Loucy (cell line): ENCODE measurements at regions not wholly inside any gene's neighbourhood (a gene's known extent, or its start where the extent isn't known, plus 50 kb on each side); places are given as distances from the start of the nearest gene placed in this dataset.

Source experiments
- H2AFZ ChIP-seq: fragments of 200-600 bp; sonication (generic); 2 replicates; pipeline ENCODE4 v1.6.0; 2016; ENCODE audit warnings: antibody characterized with exemption, mild to moderate bottlenecking, low read length, moderate library complexity
- H3F3A ChIP-seq: fragments of 200-600 bp; 2 replicates; pipeline ENCODE4 v1.6.0; 2016; ENCODE audit warnings: antibody characterized with exemption, low read depth, mild to moderate bottlenecking
- H3K27me3 ChIP-seq: fragments of 200-600 bp; sonication (generic); 2 replicates; pipeline ENCODE4 v1.6.1; 2014; ENCODE audit warnings: low read length, mild to moderate bottlenecking; ENCODE audit not compliant: insufficient read depth, poor library complexity, severe bottlenecking
- H3K36me3 ChIP-seq: fragments of 200-600 bp; sonication (generic); 2 replicates; pipeline ENCODE4 v1.6.1; 2016; ENCODE audit warnings: low read length; ENCODE audit not compliant: insufficient read depth
- H3K4me1 ChIP-seq: fragments of 200-600 bp; sonication (generic); 2 replicates; pipeline ENCODE4 v1.5.1; 2014; ENCODE audit warnings: low read length, mild to moderate bottlenecking; ENCODE audit not compliant: insufficient read depth, poor library complexity, severe bottlenecking
- H3K4me2 ChIP-seq: fragments of 200-600 bp; sonication (generic); 2 replicates; pipeline ENCODE4 v1.6.0; 2014; ENCODE audit warnings: antibody characterized with exemption, low read length, low read depth, mild to moderate bottlenecking; ENCODE audit not compliant: poor library complexity, severe bottlenecking
- H3K4me3 ChIP-seq: fragments of 200-600 bp; sonication (generic); 2 replicates; pipeline ENCODE4 v1.5.1; 2014; ENCODE audit warnings: low read length, mild to moderate bottlenecking, mixed read lengths; ENCODE audit not compliant: poor library complexity, severe bottlenecking
- H3K79me2 ChIP-seq: fragments of 200-600 bp; sonication (generic); 2 replicates; pipeline ENCODE4 v1.6.1; 2014; ENCODE audit warnings: low read length; ENCODE audit not compliant: insufficient read depth
- H3K9ac ChIP-seq: fragments of 200-600 bp; sonication (generic); 2 replicates; pipeline ENCODE4 v1.6.0; 2014; ENCODE audit warnings: mild to moderate bottlenecking, low read depth, low read length, moderate library complexity; ENCODE audit not compliant: poor library complexity, severe bottlenecking
- H3K9me2 ChIP-seq: fragments of 200-600 bp; sonication (generic); replicated peaks from 2 replicates; pipeline ENCODE4 v1.6.1; 2016; ENCODE audit warnings: low read depth, low read length, mixed read lengths
- H3K9me3 ChIP-seq: fragments of 200-600 bp; sonication (generic); 2 replicates; pipeline ENCODE4 v1.6.1; 2014; ENCODE audit warnings: mild to moderate bottlenecking, antibody characterized with exemption, low read length, low read depth; ENCODE audit not compliant: insufficient read depth
- H4K20me1 ChIP-seq: fragments of 200-600 bp; sonication (generic); 2 replicates; pipeline ENCODE4 v1.6.0; 2014; ENCODE audit warnings: antibody characterized with exemption, low read length, mild to moderate bottlenecking; ENCODE audit not compliant: insufficient read depth, poor library complexity, severe bottlenecking
- EZH2phosphoT487 ChIP-seq: fragments of 200-600 bp; IDR thresholded peaks from 2 replicates; pipeline ENCODE4 v1.6.1; 2018; ENCODE audit warnings: antibody characterized with exemption, mild to moderate bottlenecking, moderate library complexity, borderline replicate concordance
- TF ChIP-seq, protein P1 (sequence below): fragments of 200-600 bp; sonication (generic); conservative IDR thresholded peaks from 2 replicates; pipeline ENCODE4 v1.5.1; 2014; ENCODE audit warnings: mild to moderate bottlenecking, antibody characterized with exemption, low read length

DNA sequence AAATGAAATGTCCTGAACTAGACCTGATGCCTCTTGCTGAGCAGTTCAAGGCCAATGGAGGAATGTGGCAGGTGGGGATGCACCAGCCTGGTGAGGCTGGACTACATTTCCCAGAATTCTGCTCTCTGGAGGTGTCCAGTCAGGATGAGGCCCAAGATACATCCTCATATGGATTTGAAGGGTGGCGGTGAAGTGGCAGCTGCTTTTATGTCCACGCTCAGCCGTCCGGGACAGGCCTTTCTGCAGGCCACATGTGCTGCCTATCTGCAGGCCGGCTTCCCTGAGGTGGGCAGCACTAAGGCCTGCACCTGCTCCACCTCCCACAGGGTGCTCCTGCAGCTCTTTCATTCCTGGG, 230.2 kb downstream of the BCL11B start:
- Histone ChIP-seq H3K4me3 (no peak overlapping the region), H3K4me1 (no peaks in the 10 kb centered on the region), H3K9ac (no peak overlapping the region), H3K9me2 (no peaks in the 10 kb centered on the region), H3K27me3 (no peaks in the 10 kb centered on the region), H3K4me2 (no peak overlapping the region), H3K79me2 (no peaks in the 10 kb centered on the region), H3F3A (no peaks in the 10 kb centered on the region), H3K9me3 (no peaks in the 10 kb centered on the region), H3K36me3 (no peaks in the 10 kb centered on the region), H2AFZ (no peak overlapping the region), H4K20me1 (no peaks in the 10 kb centered on the region)
- no peak for TF ChIP-seq EZH2phosphoT487
- TF ChIP-seq, protein P1, sequence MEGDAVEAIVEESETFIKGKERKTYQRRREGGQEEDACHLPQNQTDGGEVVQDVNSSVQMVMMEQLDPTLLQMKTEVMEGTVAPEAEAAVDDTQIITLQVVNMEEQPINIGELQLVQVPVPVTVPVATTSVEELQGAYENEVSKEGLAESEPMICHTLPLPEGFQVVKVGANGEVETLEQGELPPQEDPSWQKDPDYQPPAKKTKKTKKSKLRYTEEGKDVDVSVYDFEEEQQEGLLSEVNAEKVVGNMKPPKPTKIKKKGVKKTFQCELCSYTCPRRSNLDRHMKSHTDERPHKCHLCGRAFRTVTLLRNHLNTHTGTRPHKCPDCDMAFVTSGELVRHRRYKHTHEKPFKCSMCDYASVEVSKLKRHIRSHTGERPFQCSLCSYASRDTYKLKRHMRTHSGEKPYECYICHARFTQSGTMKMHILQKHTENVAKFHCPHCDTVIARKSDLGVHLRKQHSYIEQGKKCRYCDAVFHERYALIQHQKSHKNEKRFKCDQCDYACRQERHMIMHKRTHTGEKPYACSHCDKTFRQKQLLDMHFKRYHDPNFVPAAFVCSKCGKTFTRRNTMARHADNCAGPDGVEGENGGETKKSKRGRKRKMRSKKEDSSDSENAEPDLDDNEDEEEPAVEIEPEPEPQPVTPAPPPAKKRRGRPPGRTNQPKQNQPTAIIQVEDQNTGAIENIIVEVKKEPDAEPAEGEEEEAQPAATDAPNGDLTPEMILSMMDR = no peak

DNA sequence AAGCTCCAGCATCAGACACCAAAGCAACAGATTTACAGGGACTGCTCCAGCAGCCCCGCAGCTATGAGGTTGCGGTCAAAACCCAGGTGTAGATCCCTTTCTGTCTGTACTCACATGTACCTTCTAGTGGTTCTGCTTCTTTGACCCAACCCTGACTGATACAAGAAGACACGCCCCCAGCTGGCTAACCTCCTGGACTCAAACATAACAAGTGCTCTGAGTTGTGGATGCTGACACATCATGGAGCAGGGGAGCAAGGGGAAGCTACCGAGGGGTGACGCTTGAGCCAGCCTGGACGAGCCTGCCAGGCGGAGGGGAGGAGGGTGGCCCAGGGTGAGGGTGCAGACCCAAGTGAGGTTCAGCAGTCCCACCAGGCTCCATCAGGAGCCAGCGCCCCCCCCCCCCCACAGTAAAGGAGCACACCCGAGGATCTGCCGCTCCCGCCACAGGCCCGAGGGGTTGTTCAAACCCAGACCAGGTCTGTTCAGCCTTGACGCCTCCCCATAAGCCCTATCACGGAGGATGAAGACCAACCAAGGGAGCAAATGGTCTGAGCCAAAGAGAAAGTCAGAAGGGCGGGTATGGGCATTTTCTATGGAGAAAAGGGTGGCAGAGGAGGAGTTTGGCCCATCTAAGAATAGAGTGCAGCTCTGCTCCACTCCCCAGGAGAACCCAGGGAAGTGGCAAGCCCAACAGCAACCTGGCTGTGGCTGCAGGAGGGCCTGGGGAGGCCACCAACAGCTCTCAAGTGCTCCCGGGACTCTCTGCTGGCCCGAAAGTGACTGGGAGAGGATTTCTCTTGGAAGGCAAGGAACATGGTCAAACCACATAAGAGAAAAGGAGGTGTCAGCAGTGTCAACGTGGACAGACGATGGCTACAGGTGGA, 229.4 kb downstream of the BCL11B start:
- H3K9me3 ChIP-seq = no peaks in the 10 kb centered on the region
- H3F3A ChIP-seq = no peaks in the 10 kb centered on the region
- H3K79me2 ChIP-seq = no peaks in the 10 kb centered on the region
- no peaks in the 10 kb centered on the region for H4K20me1 ChIP-seq
- no peaks in the 10 kb centered on the region for H3K36me3 ChIP-seq
- no peak overlapping the region for H3K4me2 ChIP-seq
- H3K4me1 ChIP-seq = no peaks in the 10 kb centered on the region
- H3K27me3 ChIP-seq = no peaks in the 10 kb centered on the region
- no peak overlapping the region for H3K9ac ChIP-seq
- TF ChIP-seq, protein P1 = no peak
- no peak for TF ChIP-seq EZH2phosphoT487
- H3K9me2 ChIP-seq = no peaks in the 10 kb centered on the region
- no peak overlapping the region for H2AFZ ChIP-seq
- no peak overlapping the region for H3K4me3 ChIP-seq

DNA sequence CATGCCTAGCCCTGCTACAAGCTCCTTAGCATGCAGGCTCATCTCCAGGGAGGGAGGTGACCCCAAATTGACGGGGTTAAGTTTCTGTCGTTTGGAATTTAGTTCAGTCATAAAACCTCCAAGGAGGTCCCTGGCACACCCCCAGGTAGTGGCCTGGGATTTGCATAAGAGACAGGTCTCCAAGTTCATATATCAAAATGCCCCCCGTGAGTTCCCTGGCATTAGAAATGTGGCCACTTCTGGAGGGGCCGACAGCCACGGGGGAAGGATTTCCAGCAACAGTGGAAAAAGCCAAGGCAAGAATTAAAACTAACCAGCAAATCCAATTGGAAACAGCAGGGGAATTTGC, 228.8 kb downstream of the BCL11B start:
- no peak for TF ChIP-seq EZH2phosphoT487
- TF ChIP-seq, protein P1 = no peak
- H3K36me3 ChIP-seq = no peaks in the 10 kb centered on the region
- H3K4me2 ChIP-seq = no peak overlapping the region
- no peak overlapping the region for H3K4me3 ChIP-seq
- H3K79me2 ChIP-seq = no peaks in the 10 kb centered on the region
- no peaks in the 10 kb centered on the region for H3K9me2 ChIP-seq
- no peaks in the 10 kb centered on the region for H4K20me1 ChIP-seq
- no peaks in the 10 kb centered on the region for H3K9me3 ChIP-seq
- no peak overlapping the region for H3K9ac ChIP-seq
- no peak overlapping the region for H2AFZ ChIP-seq
- no peaks in the 10 kb centered on the region for H3F3A ChIP-seq
- H3K27me3 ChIP-seq = no peaks in the 10 kb centered on the region
- H3K4me1 ChIP-seq = no peaks in the 10 kb centered on the region
